A549 (cell line): ENCODE measurements at regions not wholly inside any gene's neighbourhood (a gene's known extent, or its start where the extent isn't known, plus 50 kb on each side); places are given as distances from the start of the nearest gene placed in this dataset.

Experiments
- ATAC-seq, 2 experiments: fragments of 200-7000 bp in 1 of 2; fragments of >200 bp in 1 of 2; cut with Nextera tagmentation in 1 of 2; cut with Tn5 transposase in 1 of 2; 3 replicates each; pipeline versions ENCODE4 v1.8.0 to v1.9.1; 2018 to 2020; ENCODE audit warnings: mild to moderate bottlenecking in 1 of 2, moderate library complexity in 1 of 2
- CTCF ChIA-PET: fragments of 300-600 bp; sonication (Branson Sonifier 250); formaldehyde crosslinking; extraction: SDS; loops from one replicate; lab custom pipeline; 2021; ENCODE audit warnings: antibody characterized with exemption, inconsistent platforms; lab: Yijun Ruan, JAX
- POLR2A ChIA-PET: fragments of 350-600 bp; formaldehyde crosslinking; extraction: SDS; loops from one replicate; lab custom pipeline; 2021; ENCODE audit warnings: antibody characterized with exemption, inconsistent platforms; lab: Yijun Ruan, JAX
- DNase-seq, 2 experiments: peaks; one replicate each; pipeline versions ENCODE4 v3.0.0 to v3.0.0-alpha.2; 2011 to 2016; ENCODE audit warnings: low read depth in 1 of 2, low spot score in 1 of 2
- FAIRE-seq: peaks from 2 replicates; lab custom pipeline; 2011; peaks lifted over from hg19 to GRCh38; lab: Jason Lieb, UNC
- H3K27ac ChIP-seq, 2 experiments: fragments of >200 bp; sonication (Bioruptor Twin); formaldehyde crosslinking; 3 replicates each; pipeline ENCODE4 v1.5.1; 2016 to 2017
- H3K4me1 ChIP-seq: fragments of >200 bp; sonication (Bioruptor Twin); formaldehyde crosslinking; 3 replicates; pipeline ENCODE4 v1.6.1; 2016
- H3K4me2 ChIP-seq: fragments of >200 bp; sonication (Bioruptor Twin); formaldehyde crosslinking; 3 replicates; pipeline ENCODE4 v1.6.1; 2016
- H3K4me3 ChIP-seq: fragments of >200 bp; sonication (Bioruptor Twin); formaldehyde crosslinking; 3 replicates; pipeline ENCODE4 v1.5.1; 2016
- H3K9me3 ChIP-seq: fragments of >200 bp; sonication (Bioruptor Twin); formaldehyde crosslinking; 3 replicates; pipeline ENCODE4 v1.6.1; 2016
- CBX8 ChIP-seq: fragments of 200-600 bp; sonication (generic); IDR thresholded peaks from 2 replicates; pipeline ENCODE4 v1.6.1; 2016
- CEBPB ChIP-seq, 2 experiments: fragments of >200 bp in 1 of 2; sonication (Bioruptor Twin) in 1 of 2; formaldehyde crosslinking in 1 of 2; IDR thresholded peaks; 2 replicates each; pipeline ENCODE4 v1.6.1; 2012 to 2016
- CHD2 ChIP-seq: fragments of 150-350 bp; IDR thresholded peaks from 2 replicates; pipeline ENCODE4 v1.6.1; 2014; ENCODE audit warnings: low read length; ENCODE audit not compliant: partially characterized antibody
- CHD4 ChIP-seq: fragments of 200-600 bp; sonication (generic); IDR thresholded peaks from 2 replicates; pipeline ENCODE4 v1.6.1; 2016; ENCODE audit warnings: antibody characterized with exemption, mild to moderate bottlenecking, borderline replicate concordance
- EP300 ChIP-seq, 2 experiments: fragments of >200 bp; sonication (Bioruptor Twin); formaldehyde crosslinking; IDR thresholded peaks; 2 replicates in 1 of 2; 3 replicates in 1 of 2; pipeline ENCODE4 v1.6.1; 2016 to 2017
- ESRRA ChIP-seq: fragments of 150-350 bp; IDR thresholded peaks from 2 replicates; pipeline ENCODE4 v1.6.1; 2014; ENCODE audit warnings: mild to moderate bottlenecking, low read length, borderline replicate concordance
- FOSB ChIP-seq: fragments of 250-450 bp; sonication (Bioruptor Pico); IDR thresholded peaks from 2 replicates; pipeline ENCODE4 v1.5.0; 2020; ENCODE audit warnings: mild to moderate bottlenecking, moderate library complexity
- HDAC2 ChIP-seq: fragments of 200-600 bp; sonication (generic); IDR thresholded peaks from 2 replicates; pipeline ENCODE4 v1.6.1; 2016
- HEYL ChIP-seq: fragments of 250-450 bp; sonication (Bioruptor Pico); IDR thresholded peaks from 2 replicates; pipeline ENCODE4 v1.8.0; 2021; ENCODE audit warnings: mild to moderate bottlenecking, moderate library complexity
- HOXA7 ChIP-seq: fragments of 250-450 bp; sonication (Bioruptor Pico); IDR thresholded peaks from 2 replicates; pipeline ENCODE4 v1.5.0; 2020; ENCODE audit warnings: mild to moderate bottlenecking, moderate library complexity
- MYC ChIP-seq: IDR thresholded peaks from 2 replicates; pipeline ENCODE4 v1.6.1; 2012; ENCODE audit warnings: mild to moderate bottlenecking, inconsistent platforms, low read length, improper control_type of control experiment, borderline replicate concordance
- POLR2AphosphoS2 ChIP-seq: conservative IDR thresholded peaks from 2 replicates; pipeline ENCODE4 v1.6.1; 2012; ENCODE audit warnings: low read length, improper control_type of control experiment, inconsistent platforms
- RAD21 ChIP-seq, 2 experiments: fragments of >200 bp in 1 of 2; sonication (Bioruptor Twin) in 1 of 2; formaldehyde crosslinking in 1 of 2; IDR thresholded peaks in 1 of 2; conservative IDR thresholded peaks in 1 of 2; 2 replicates in 1 of 2; 3 replicates in 1 of 2; pipeline ENCODE4 v1.6.1; 2012 to 2018; ENCODE audit warnings: inconsistent platforms in 1 of 2
- RNF2 ChIP-seq: fragments of 200-600 bp; sonication (generic); IDR thresholded peaks from 2 replicates; pipeline ENCODE4 v1.6.1; 2016; ENCODE audit warnings: low read depth, mild to moderate bottlenecking, antibody characterized with exemption, moderate library complexity, borderline replicate concordance
- SMC3 ChIP-seq: fragments of >200 bp; sonication (Bioruptor Twin); formaldehyde crosslinking; IDR thresholded peaks from 3 replicates; pipeline ENCODE4 v1.6.1; 2018; ENCODE audit warnings: inconsistent platforms
- TP53 ChIP-seq: fragments of 250-450 bp; sonication (Bioruptor Pico); IDR thresholded peaks from 2 replicates; pipeline ENCODE4 v1.5.0; 2021; ENCODE audit warnings: mild to moderate bottlenecking, moderate library complexity
- ZSCAN20 ChIP-seq: fragments of 250-450 bp; sonication (Bioruptor Pico); IDR thresholded peaks from 2 replicates; pipeline ENCODE4 v1.8.0; 2022; ENCODE audit warnings: mild to moderate bottlenecking, moderate library complexity
- WGBS: methylation state at CpG from one replicate; pipeline ENCODE4 v1.1.6; 2017; ENCODE audit errors: missing lambda C conversion rate; 5-methylcytosine and 5-hydroxymethylcytosine counted together
- TF ChIP-seq, protein P1 (sequence below): fragments of >200 bp; sonication (Bioruptor Twin); formaldehyde crosslinking; IDR thresholded peaks from 3 replicates; pipeline ENCODE4 v1.5.1; 2016
- TF ChIP-seq, protein P2 (sequence below): IDR thresholded peaks from 2 replicates; pipeline ENCODE4 v1.6.1; 2012; ENCODE audit warnings: low read depth, borderline replicate concordance
- TF ChIP-seq, protein P3 (sequence below): fragments of 250-450 bp; sonication (Bioruptor Pico); IDR thresholded peaks from 2 replicates; pipeline ENCODE4 v1.5.0; 2020; ENCODE audit warnings: low read depth, mild to moderate bottlenecking, moderate library complexity
- TF ChIP-seq, protein P4 (sequence below): fragments of 200-600 bp; sonication (generic); IDR thresholded peaks from 2 replicates; pipeline ENCODE4 v1.6.1; 2016; ENCODE audit warnings: antibody characterized with exemption, mild to moderate bottlenecking, moderate library complexity

DNA sequence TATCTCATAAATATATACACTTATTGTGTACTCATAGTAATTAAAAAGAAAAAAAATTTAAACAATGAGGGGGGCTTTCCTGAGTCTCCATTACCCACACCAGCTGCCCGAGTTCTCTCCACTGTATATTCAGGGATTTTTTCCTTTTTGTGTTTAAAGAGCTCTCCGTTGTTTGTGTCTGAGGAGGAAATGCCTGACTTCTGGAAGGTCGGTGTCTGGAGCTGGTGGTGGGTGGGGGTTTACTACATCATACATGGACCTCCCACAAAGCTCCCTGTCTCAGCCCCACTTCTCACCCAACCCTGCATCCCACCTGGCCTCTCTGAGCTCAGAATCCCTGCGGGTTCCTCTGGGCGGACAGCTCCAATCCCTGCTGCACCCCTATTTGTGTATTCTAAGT is 64.1 kb upstream of the ETV3 start:
- H3K9me3 ChIP-seq: no peaks in the 10 kb centered on the region
- TF ChIP-seq, protein P1, sequence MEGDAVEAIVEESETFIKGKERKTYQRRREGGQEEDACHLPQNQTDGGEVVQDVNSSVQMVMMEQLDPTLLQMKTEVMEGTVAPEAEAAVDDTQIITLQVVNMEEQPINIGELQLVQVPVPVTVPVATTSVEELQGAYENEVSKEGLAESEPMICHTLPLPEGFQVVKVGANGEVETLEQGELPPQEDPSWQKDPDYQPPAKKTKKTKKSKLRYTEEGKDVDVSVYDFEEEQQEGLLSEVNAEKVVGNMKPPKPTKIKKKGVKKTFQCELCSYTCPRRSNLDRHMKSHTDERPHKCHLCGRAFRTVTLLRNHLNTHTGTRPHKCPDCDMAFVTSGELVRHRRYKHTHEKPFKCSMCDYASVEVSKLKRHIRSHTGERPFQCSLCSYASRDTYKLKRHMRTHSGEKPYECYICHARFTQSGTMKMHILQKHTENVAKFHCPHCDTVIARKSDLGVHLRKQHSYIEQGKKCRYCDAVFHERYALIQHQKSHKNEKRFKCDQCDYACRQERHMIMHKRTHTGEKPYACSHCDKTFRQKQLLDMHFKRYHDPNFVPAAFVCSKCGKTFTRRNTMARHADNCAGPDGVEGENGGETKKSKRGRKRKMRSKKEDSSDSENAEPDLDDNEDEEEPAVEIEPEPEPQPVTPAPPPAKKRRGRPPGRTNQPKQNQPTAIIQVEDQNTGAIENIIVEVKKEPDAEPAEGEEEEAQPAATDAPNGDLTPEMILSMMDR: no peak
- no peak for TF ChIP-seq CBX8
- TF ChIP-seq HEYL (CRISPR knock-in tag): no peak
- TF ChIP-seq, protein P2, sequence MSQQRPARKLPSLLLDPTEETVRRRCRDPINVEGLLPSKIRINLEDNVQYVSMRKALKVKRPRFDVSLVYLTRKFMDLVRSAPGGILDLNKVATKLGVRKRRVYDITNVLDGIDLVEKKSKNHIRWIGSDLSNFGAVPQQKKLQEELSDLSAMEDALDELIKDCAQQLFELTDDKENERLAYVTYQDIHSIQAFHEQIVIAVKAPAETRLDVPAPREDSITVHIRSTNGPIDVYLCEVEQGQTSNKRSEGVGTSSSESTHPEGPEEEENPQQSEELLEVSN: no peak
- no peak for TF ChIP-seq MYC
- no peak for TF ChIP-seq POLR2AphosphoS2
- TF ChIP-seq ZSCAN20 (CRISPR knock-in tag): no peak
- no peak for TF ChIP-seq ESRRA
- TF ChIP-seq HOXA7 (CRISPR knock-in tag): no peak
- TF ChIP-seq, protein P3, sequence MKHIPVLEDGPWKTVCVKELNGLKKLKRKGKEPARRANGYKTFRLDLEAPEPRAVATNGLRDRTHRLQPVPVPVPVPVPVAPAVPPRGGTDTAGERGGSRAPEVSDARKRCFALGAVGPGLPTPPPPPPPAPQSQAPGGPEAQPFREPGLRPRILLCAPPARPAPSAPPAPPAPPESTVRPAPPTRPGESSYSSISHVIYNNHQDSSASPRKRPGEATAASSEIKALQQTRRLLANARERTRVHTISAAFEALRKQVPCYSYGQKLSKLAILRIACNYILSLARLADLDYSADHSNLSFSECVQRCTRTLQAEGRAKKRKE (CRISPR knock-in tag): no peak
- no peak for TF ChIP-seq HDAC2
- TF ChIP-seq SMC3: no peak
- no peak for TF ChIP-seq CEBPB (IDR thresholded peaks at IDR 0.05)
- no peak for TF ChIP-seq RAD21 (conservative IDR thresholded peaks at IDR 0.05 in 1 of 2, IDR thresholded peaks at IDR 0.05 in 1 of 2)
- TF ChIP-seq CHD4: no peak
- no peak for TF ChIP-seq RNF2
- no peak for TF ChIP-seq TP53
- TF ChIP-seq EP300 (IDR thresholded peaks at IDR 0.05): no peak
- ATAC-seq (no peak), DNase-seq (no peak), FAIRE-seq (no peak)
- H3K4me3 ChIP-seq: no peak overlapping the region
- ChIA-PET POLR2A (no interaction called here), CTCF (interaction anchor here (1.8 kb wide), 1 partner anchor 8 kb away, joined by 4 read pairs; no protein-coding TSS in a partner anchor)
- H3K4me1 ChIP-seq: no peaks in the 10 kb centered on the region
- no peak overlapping the region for H3K4me2 ChIP-seq
- WGBS: 25% methylated on average over 5 of the region's 5 CpGs
- no peak overlapping the region for H3K27ac ChIP-seq

DNA sequence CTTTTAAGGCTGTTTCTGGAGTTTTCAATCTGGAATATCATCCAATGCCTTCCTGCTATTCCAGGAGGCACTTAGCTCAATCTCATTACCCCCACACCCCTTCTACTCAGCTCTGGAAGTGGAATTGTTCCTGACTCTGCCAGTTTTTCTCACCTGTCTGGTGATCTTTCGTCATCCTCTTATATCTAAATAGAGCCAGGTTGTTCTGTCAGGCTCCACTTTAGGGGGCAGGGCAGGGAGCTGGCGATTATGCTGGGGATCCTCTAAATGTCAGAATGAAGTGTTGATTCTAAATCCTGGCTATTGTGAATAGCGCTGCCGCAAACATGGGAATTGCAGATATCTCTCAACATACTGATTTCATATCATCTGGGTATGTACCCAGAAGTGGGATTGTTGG is 63.6 kb upstream of the ETV3 start:
- Histone ChIP-seq H3K4me2 (no peak overlapping the region), H3K4me3 (no peak overlapping the region), H3K4me1 (no peaks in the 10 kb centered on the region), H3K27ac (no peak overlapping the region), H3K9me3 (no peaks in the 10 kb centered on the region)
- TF ChIP-seq CHD2: no peak
- no peak for TF ChIP-seq EP300 (IDR thresholded peaks at IDR 0.05)
- TF ChIP-seq CHD4: no peak
- no peak for ATAC-seq
- no peak for FAIRE-seq
- ChIA-PET CTCF (no interaction called here), POLR2A (no interaction called here)
- 34% methylated on average over 4 of the region's 4 CpGs for WGBS
- no peak for DNase-seq

DNA sequence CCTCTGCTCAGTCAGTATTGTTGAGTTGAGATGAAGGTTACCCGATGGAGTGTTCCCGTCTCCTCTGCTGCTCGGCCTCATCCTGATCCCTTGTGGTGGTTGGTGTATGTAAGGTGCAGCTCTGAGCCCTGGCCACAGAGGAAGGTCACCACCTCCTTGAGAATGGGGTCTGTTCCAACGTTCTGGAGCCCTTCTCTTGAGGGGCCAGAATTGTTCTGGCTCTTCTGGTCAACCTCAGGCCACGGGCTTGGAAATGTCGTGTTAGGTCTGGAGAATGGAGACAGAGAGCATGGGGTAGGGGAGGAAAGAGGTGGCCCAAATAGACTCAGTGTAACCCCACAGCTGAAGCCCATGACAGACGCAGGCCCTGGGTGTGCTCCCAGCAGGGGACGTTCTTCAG is 62.3 kb upstream of the ETV3 start:
- H3K4me2 ChIP-seq: no peak overlapping the region
- ATAC-seq (no peak), FAIRE-seq (no peak), DNase-seq (no peak)
- H3K9me3 ChIP-seq: no peaks in the 10 kb centered on the region
- POLR2A ChIA-PET: no interaction called here
- TF ChIP-seq ZSCAN20 (CRISPR knock-in tag) (no peak), FOSB (CRISPR knock-in tag) (no peak)
- TF ChIP-seq, protein P4, sequence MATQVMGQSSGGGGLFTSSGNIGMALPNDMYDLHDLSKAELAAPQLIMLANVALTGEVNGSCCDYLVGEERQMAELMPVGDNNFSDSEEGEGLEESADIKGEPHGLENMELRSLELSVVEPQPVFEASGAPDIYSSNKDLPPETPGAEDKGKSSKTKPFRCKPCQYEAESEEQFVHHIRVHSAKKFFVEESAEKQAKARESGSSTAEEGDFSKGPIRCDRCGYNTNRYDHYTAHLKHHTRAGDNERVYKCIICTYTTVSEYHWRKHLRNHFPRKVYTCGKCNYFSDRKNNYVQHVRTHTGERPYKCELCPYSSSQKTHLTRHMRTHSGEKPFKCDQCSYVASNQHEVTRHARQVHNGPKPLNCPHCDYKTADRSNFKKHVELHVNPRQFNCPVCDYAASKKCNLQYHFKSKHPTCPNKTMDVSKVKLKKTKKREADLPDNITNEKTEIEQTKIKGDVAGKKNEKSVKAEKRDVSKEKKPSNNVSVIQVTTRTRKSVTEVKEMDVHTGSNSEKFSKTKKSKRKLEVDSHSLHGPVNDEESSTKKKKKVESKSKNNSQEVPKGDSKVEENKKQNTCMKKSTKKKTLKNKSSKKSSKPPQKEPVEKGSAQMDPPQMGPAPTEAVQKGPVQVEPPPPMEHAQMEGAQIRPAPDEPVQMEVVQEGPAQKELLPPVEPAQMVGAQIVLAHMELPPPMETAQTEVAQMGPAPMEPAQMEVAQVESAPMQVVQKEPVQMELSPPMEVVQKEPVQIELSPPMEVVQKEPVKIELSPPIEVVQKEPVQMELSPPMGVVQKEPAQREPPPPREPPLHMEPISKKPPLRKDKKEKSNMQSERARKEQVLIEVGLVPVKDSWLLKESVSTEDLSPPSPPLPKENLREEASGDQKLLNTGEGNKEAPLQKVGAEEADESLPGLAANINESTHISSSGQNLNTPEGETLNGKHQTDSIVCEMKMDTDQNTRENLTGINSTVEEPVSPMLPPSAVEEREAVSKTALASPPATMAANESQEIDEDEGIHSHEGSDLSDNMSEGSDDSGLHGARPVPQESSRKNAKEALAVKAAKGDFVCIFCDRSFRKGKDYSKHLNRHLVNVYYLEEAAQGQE: no peak
- TF ChIP-seq, protein P3 (CRISPR knock-in tag): no peak
- CTCF ChIA-PET: interaction anchor here (0.5 kb wide), 1 partner anchor 253 kb away, joined by 3 read pairs; no protein-coding TSS in a partner anchor
- no peak overlapping the region for H3K27ac ChIP-seq
- H3K4me1 ChIP-seq: no peaks in the 10 kb centered on the region
- WGBS: 33% methylated on average over 8 of the region's 8 CpGs
- no peak overlapping the region for H3K4me3 ChIP-seq
